GM18868 (cell line): ENCODE measurements at regions not wholly inside any gene's neighbourhood (a gene's known extent, or its start where the extent isn't known, plus 50 kb on each side); places are given as distances from the start of the nearest gene placed in this dataset.

Source experiments
- ATAC-seq: cut with Tn5 transposase; IDR thresholded peaks from one replicate; pipeline ENCODE4 v1.9.1; 2021; ENCODE audit warnings: mild to moderate bottlenecking, moderate library complexity; ENCODE audit not compliant: unreplicated experiment

- no peak for ATAC-seq
Measured at GRCh38 chr6:150651808-150652470, 52.3 kb downstream of the PLEKHG1 start.

- ATAC-seq: peak; percentile 47
Measured at GRCh38 chr6:150652848-150653613, 53.3 kb downstream of the PLEKHG1 start.

GRCh38 chr6:150654608-150655007 lies 54.9 kb downstream of the PLEKHG1 start:
- no peak for ATAC-seq

- ATAC-seq: no peak
Measured at GRCh38 chr6:150656156-150656555, 56.5 kb downstream of the PLEKHG1 start.

- no peak for ATAC-seq
Measured at GRCh38 chr6:150658421-150658820, 58.7 kb downstream of the PLEKHG1 start.

- no peak for ATAC-seq
Measured at GRCh38 chr6:150659046-150659763, 59.5 kb downstream of the PLEKHG1 start.

- no peak for ATAC-seq
Measured at GRCh38 chr6:150661216-150662007, 61.7 kb downstream of the PLEKHG1 start.

GRCh38 chr6:150662814-150663213 lies 63.1 kb downstream of the PLEKHG1 start:
- no peak for ATAC-seq

- no peak for ATAC-seq
Measured at GRCh38 chr6:150664091-150664490, 64.4 kb downstream of the PLEKHG1 start.

- no peak for ATAC-seq
Measured at GRCh38 chr6:150666071-150666470, 66.4 kb downstream of the PLEKHG1 start.

GRCh38 chr6:150667359-150667758 lies 67.7 kb downstream of the PLEKHG1 start:
- ATAC-seq: no peak

- peak; percentile 49 for ATAC-seq
Measured at GRCh38 chr6:150667977-150668716, 68.5 kb downstream of the PLEKHG1 start.

GRCh38 chr6:150668900-150669302 lies 69.2 kb downstream of the PLEKHG1 start:
- no peak for ATAC-seq

GRCh38 chr6:150670311-150670710 lies 70.6 kb downstream of the PLEKHG1 start:
- ATAC-seq: no peak

- no peak for ATAC-seq
Measured at GRCh38 chr6:150672800-150673199, 73.1 kb downstream of the PLEKHG1 start.

- ATAC-seq: no peak
Measured at GRCh38 chr6:150673720-150674346, 74.1 kb downstream of the PLEKHG1 start.

- no peak for ATAC-seq
Measured at GRCh38 chr6:150676344-150676743, 76.7 kb downstream of the PLEKHG1 start.

GRCh38 chr6:150676772-150677171 lies 77.1 kb downstream of the PLEKHG1 start:
- no peak for ATAC-seq

GRCh38 chr6:150680510-150680909 lies 80.8 kb downstream of the PLEKHG1 start:
- no peak for ATAC-seq
